ENCODE measurements at regions not wholly inside any gene's neighbourhood (a gene's known extent, or its start where the extent isn't known, plus 50 kb on each side); places are given as distances from the start of the nearest gene placed in this dataset.

DNA sequence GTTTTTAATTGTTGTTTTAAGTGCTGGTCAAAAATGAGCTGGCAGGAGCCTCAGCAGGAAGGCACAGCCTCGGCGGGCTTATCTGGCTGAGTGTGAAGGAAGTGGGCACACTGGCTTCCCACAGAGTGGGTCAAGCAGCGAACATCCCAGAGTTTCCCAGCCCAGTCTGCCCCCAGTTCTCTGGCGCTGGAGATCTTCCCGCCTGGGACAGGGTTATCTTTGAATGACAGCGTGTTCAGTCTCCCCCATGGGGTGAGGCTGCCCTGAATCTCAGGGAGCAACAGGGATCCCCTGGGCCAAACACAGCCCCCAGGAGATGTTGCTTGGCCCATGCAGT is 122.2 kb upstream of the PTPN1 start:
- TF ChIP-seq CTCF (IDR thresholded peaks at IDR 0.05; ENCODE audit: low read depth, low read length): no peak
- no peak for DNase-seq (ENCODE audit: extremely low read depth, low read depth)

DNA sequence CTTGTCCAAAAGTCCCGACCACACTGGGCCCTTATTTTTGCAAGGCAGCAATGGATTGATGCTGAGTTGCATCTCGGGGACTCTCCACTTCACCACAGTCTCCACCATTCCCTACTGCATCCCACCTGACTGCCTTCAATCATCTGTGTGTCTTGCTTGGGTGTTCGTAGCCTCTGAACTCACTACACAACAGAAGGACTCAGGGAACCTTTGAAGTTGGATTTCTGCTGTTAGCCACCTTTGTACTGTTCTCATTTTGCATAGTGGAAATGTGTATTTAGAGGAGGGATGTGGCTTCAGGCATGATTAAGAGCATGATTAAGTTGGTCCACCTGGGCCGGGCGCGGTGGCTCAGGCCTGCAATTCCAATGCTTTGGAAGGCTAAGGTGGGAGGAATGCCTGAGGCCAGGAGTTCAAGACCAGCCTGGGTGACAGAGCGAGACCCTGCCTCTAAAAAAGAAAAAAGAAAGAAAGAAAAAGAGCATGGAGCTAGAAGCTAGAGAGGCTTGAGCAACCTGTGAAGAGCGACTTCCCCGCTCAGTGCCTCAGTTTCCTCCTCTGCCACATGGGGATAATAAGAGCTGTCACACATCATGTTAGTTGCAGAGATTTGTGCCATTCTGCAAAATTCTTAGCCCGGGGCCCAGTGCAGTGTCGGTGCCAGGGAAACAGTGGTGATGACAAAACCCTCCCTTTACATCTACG is 121.3 kb upstream of the PTPN1 start:
- no peak for DNase-seq (ENCODE audit: extremely low read depth, low read depth)
- TF ChIP-seq CTCF (IDR thresholded peaks at IDR 0.05; ENCODE audit: low read depth, low read length): no peak

- no peak for TF ChIP-seq CTCF (IDR thresholded peaks at IDR 0.05; ENCODE audit: low read depth, low read length)
- DNase-seq (ENCODE audit: extremely low read depth, low read depth): no peak
Observed at GRCh38 chr20:50389438-50389807, 120.8 kb upstream of the PTPN1 start.

DNA sequence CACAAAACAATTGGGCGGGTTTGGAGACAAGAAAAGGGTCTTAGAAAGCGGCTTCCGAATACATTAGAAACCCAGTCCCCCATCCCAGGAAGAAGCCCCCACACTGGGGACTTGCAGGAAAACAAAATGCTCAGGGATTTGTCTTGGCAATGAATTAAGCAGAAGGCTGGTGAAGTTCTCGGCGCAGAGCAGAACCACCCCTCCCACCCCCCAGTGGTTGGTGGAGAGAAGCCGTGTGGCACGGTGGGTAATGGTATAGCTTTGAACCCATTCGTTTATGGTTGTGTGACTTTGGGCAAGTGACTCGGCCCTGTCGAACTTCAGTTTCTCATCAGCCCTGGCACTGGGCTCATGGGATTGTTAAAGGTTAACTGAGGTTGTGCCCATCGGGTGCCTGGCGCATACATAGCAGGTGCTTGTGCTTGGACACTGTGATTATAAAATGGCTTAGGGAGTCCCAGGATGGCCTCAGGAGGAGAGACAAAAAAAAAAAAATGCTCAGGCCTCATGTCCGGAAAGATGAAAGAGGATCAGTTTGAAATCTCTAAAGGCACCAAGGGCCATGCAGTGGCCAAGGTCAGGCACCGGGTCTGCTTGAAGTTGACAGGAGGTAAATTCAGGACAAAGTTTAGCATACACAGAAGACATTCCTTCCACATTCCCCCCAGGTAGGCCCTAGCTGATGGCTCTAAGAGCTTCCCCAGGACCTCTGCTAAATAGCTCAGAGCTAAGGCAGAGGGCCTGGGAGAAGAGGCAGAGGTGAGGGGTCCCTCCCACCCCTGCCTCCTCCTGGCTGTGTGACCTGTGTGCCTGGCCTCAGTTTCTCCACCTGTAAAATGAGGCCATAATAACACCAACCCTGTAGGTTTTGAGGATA is 120.1 kb upstream of the PTPN1 start:
- DNase-seq (ENCODE audit: extremely low read depth, low read depth): no peak
- TF ChIP-seq CTCF (IDR thresholded peaks at IDR 0.05; ENCODE audit: low read depth, low read length): no peak

GRCh38 chr20:50390685-50391443 is 119.3 kb upstream of the PTPN1 start:
- DNase-seq (ENCODE audit: extremely low read depth, low read depth): no peak

DNA sequence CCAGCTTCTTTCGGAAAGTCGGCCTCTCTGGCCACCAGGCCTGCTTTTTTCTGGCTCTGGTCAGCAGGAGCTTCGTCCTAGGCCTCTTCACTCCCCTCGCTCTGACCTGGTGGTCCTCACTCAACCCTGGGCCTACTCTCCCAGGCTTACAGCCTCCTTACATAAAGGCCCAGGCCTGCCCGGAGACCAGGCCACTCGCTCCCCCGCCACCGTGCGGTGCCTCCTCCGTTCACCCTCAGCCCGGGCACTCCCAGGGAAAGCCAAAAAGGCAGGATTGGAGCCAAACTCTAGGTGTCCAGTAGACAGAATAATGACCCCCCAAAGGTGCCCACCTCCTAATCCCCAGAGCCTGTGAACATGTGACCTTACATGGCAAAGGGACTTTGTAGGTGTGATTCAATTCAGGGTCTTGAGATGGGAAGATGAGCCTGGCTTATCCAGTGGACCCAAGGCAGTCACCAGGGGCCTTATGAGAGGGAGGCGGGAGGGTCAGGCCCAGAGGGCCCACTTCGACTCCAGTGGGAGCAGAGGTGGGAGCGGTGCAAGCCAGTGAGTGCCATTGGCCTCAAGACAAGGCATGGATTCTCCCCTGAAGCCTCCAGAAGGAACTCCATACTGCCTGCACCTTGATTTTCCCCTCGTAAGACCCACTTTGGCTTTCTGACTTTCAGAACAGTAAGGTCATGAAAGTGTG is 118.6 kb upstream of the PTPN1 start:
- TF ChIP-seq CTCF (IDR thresholded peaks at IDR 0.05; ENCODE audit: low read depth, low read length): no peak
- no peak for DNase-seq (ENCODE audit: extremely low read depth, low read depth)

More at GRCh38 chr20:50390685-50391443, 119.3 kb upstream of the PTPN1 start:
- TF ChIP-seq CTCF (IDR thresholded peaks at IDR 0.05; ENCODE audit: low read depth, low read length): no peak
